GM12878 (cell line): ENCODE measurements at regions not wholly inside any gene's neighbourhood (a gene's known extent, or its start where the extent isn't known, plus 50 kb on each side); places are given as distances from the start of the nearest gene placed in this dataset.

Source experiments
- GABPA ChIP-seq: IDR thresholded peaks from 2 replicates; pipeline ENCODE4 v1.6.1; 2014; ENCODE audit warnings: antibody characterized with exemption, low read depth, mild to moderate bottlenecking, inconsistent platforms
- POLR2A ChIP-seq: IDR thresholded peaks from 2 replicates; pipeline ENCODE4 v1.6.1; 2011; ENCODE audit warnings: low read depth, mild to moderate bottlenecking, low read length
- SP1 ChIP-seq: IDR thresholded peaks from one replicate; pipeline ENCODE4 v1.6.1; 2011; ENCODE audit warnings: low read depth, low read length
- TAF1 ChIP-seq: IDR thresholded peaks from 2 replicates; pipeline ENCODE4 v1.6.1; 2011; ENCODE audit warnings: mild to moderate bottlenecking, low read depth, low read length, borderline replicate concordance
- TARDBP ChIP-seq: IDR thresholded peaks from 2 replicates; pipeline ENCODE4 v1.6.1; 2016; ENCODE audit warnings: borderline replicate concordance
- ZNF207 ChIP-seq: fragments of 450-650 bp; IDR thresholded peaks from 2 replicates; pipeline ENCODE4 v1.6.1; 2014; ENCODE audit warnings: antibody characterized with exemption, mild to moderate bottlenecking, borderline replicate concordance
- TF ChIP-seq, protein P1 (sequence below): IDR thresholded peaks from 2 replicates; pipeline ENCODE4 v1.6.1; 2012; ENCODE audit warnings: low read depth, low read length, improper control_type of control experiment
- TF ChIP-seq, protein P2 (sequence below): fragments of 450-650 bp; IDR thresholded peaks from 2 replicates; pipeline ENCODE4 v1.6.1; 2017; ENCODE audit warnings: borderline replicate concordance
- TF ChIP-seq, protein P3 (sequence below), 3 experiments: IDR thresholded peaks in 2 of 3; conservative IDR thresholded peaks in 1 of 3; 2 replicates each; pipeline ENCODE4 v1.5.1; 2011; ENCODE audit warnings: low read depth in 3 of 3, low read length in 3 of 3, mild to moderate bottlenecking in 3 of 3, control low read depth in 2 of 3, moderate library complexity in 2 of 3, inconsistent platforms in 1 of 3, mixed read lengths in 1 of 3; ENCODE audit not compliant: control insufficient read depth in 2 of 3, insufficient read depth in 1 of 3; ENCODE audit errors: extremely low read depth in 1 of 3

DNA sequence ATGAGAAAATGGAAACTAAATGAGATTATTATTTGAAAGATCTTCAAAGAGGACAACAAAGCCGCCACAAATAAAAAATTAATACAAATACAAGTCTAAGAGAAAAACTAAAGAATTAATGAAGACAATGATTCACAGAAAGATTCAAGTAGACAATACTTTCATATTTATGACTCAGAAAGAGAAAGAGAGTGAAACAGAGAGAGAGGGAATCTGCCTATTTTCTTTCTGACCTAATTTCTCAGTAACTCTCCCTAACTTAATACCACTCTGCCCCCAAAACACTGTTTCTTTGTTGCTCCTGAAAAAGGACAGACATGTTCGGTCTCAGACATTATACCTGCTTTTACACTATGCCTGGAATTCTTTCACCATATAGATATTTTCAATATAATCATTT is 259.1 kb downstream of the SLC6A15 start:
- no peak for TF ChIP-seq TARDBP
- no peak for TF ChIP-seq ZNF207
- TF ChIP-seq GABPA = no peak
- TF ChIP-seq POLR2A = no peak
- TF ChIP-seq SP1 = no peak
- no peak for TF ChIP-seq TAF1
- TF ChIP-seq, protein P1, sequence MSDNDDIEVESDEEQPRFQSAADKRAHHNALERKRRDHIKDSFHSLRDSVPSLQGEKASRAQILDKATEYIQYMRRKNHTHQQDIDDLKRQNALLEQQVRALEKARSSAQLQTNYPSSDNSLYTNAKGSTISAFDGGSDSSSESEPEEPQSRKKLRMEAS = no peak
- TF ChIP-seq, protein P2, sequence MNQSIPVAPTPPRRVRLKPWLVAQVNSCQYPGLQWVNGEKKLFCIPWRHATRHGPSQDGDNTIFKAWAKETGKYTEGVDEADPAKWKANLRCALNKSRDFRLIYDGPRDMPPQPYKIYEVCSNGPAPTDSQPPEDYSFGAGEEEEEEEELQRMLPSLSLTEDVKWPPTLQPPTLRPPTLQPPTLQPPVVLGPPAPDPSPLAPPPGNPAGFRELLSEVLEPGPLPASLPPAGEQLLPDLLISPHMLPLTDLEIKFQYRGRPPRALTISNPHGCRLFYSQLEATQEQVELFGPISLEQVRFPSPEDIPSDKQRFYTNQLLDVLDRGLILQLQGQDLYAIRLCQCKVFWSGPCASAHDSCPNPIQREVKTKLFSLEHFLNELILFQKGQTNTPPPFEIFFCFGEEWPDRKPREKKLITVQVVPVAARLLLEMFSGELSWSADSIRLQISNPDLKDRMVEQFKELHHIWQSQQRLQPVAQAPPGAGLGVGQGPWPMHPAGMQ = no peak
- TF ChIP-seq, protein P3, sequence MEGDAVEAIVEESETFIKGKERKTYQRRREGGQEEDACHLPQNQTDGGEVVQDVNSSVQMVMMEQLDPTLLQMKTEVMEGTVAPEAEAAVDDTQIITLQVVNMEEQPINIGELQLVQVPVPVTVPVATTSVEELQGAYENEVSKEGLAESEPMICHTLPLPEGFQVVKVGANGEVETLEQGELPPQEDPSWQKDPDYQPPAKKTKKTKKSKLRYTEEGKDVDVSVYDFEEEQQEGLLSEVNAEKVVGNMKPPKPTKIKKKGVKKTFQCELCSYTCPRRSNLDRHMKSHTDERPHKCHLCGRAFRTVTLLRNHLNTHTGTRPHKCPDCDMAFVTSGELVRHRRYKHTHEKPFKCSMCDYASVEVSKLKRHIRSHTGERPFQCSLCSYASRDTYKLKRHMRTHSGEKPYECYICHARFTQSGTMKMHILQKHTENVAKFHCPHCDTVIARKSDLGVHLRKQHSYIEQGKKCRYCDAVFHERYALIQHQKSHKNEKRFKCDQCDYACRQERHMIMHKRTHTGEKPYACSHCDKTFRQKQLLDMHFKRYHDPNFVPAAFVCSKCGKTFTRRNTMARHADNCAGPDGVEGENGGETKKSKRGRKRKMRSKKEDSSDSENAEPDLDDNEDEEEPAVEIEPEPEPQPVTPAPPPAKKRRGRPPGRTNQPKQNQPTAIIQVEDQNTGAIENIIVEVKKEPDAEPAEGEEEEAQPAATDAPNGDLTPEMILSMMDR (IDR thresholded peaks at IDR 0.05 in 2 of 3, conservative IDR thresholded peaks at IDR 0.05 in 1 of 3; ENCODE audit: control insufficient read depth in 2 of 3, extremely low read depth in 1 of 3, insufficient read depth in 1 of 3, low read depth in 3 of 3, low read length in 3 of 3) = no peak
